ENCODE measurements at regions not wholly inside any gene's neighbourhood (a gene's known extent, or its start where the extent isn't known, plus 50 kb on each side); places are given as distances from the start of the nearest gene placed in this dataset.

DNA sequence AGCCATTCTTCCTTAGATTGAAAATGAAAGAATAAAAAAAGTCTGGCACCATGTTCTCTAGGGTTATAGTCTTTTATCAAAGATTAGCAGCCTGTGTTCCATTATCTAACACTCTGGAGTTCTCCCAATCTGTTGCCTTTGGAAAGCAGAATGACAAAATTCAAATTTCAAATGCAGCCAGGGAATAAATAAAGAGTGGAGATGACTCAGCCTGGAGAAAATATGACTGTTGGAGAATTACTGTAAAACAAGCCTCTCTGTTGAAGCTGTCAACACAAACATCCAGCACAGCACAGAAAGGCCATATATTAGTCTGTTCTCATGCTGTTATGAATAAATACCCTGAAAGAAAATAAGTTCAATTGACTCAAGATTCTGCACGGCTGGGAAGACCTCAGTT, 650.5 kb upstream of the SLC10A2 start:
- FAIRE-seq = no peak

GRCh38 chr13:103715335-103715734, 649.1 kb upstream of the SLC10A2 start:
- DNase-seq (ENCODE audit: insufficient read length, low spot score) = no peak
- TF ChIP-seq SPI1 (IDR thresholded peaks at IDR 0.05; ENCODE audit: low read depth, low read length) (no peak), PAX5 (IDR thresholded peaks at IDR 0.05; ENCODE audit: insufficient read depth, low read length, severe bottlenecking) (no peak), POLR2AphosphoS5 (IDR thresholded peaks at IDR 0.05; ENCODE audit: low read depth, low read length) (no peak), TAF1 (IDR thresholded peaks at IDR 0.05; ENCODE audit: low read depth, low read length) (no peak), POLR2A (IDR thresholded peaks at IDR 0.05; ENCODE audit: low read depth, low read length) (no peak), POU2F2 (IDR thresholded peaks at IDR 0.05; ENCODE audit: low read depth, low read length) (no peak)
- FAIRE-seq = no peak

More for the DNA sequence above, 650.5 kb upstream of the SLC10A2 start:
- TF ChIP-seq PAX5 (IDR thresholded peaks at IDR 0.05; ENCODE audit: insufficient read depth, low read length, severe bottlenecking) (no peak), SPI1 (IDR thresholded peaks at IDR 0.05; ENCODE audit: low read depth, low read length) (no peak), TAF1 (IDR thresholded peaks at IDR 0.05; ENCODE audit: low read depth, low read length) (no peak), POLR2A (IDR thresholded peaks at IDR 0.05; ENCODE audit: low read depth, low read length) (no peak), POLR2AphosphoS5 (IDR thresholded peaks at IDR 0.05; ENCODE audit: low read depth, low read length) (no peak), POU2F2 (IDR thresholded peaks at IDR 0.05; ENCODE audit: low read depth, low read length) (no peak)
- DNase-seq (ENCODE audit: insufficient read length, low spot score) = no peak

DNA sequence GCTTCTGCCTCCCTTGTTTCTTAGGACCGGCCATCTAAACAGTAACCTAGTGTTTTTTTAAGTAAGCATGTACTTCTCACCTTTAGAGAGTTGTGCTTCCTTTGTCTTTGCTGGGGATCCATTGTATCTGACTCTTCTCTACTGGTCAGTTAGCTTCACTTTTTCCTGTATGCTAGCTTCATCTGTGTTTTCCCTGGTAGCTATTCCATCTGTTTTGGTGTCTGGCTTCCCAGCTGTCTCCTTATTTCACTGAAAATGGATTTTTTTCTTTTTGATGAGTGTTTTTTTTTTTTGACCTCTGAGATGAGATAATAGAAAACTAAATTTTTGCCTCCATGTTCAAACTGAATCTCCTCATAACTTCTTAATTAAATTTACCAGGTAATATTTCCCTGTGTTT, 637.0 kb upstream of the SLC10A2 start:
- TF ChIP-seq POLR2AphosphoS5 (IDR thresholded peaks at IDR 0.05; ENCODE audit: low read depth, low read length) (no peak), POU2F2 (IDR thresholded peaks at IDR 0.05; ENCODE audit: low read depth, low read length) (no peak), SPI1 (IDR thresholded peaks at IDR 0.05; ENCODE audit: low read depth, low read length) (no peak), TAF1 (IDR thresholded peaks at IDR 0.05; ENCODE audit: low read depth, low read length) (no peak), PAX5 (IDR thresholded peaks at IDR 0.05; ENCODE audit: insufficient read depth, low read length, severe bottlenecking) (no peak), POLR2A (IDR thresholded peaks at IDR 0.05; ENCODE audit: low read depth, low read length) (no peak)
- no peak for FAIRE-seq
- DNase-seq (ENCODE audit: insufficient read length, low spot score) = no peak

GRCh38 chr13:103698000-103698399, 631.8 kb upstream of the SLC10A2 start:
- no peak for TF ChIP-seq POLR2AphosphoS5 (IDR thresholded peaks at IDR 0.05; ENCODE audit: low read depth, low read length)
- no peak for TF ChIP-seq POLR2A (IDR thresholded peaks at IDR 0.05; ENCODE audit: low read depth, low read length)
- no peak for TF ChIP-seq PAX5 (IDR thresholded peaks at IDR 0.05; ENCODE audit: insufficient read depth, low read length, severe bottlenecking)
- no peak for TF ChIP-seq TAF1 (IDR thresholded peaks at IDR 0.05; ENCODE audit: low read depth, low read length)
- TF ChIP-seq POU2F2 (IDR thresholded peaks at IDR 0.05; ENCODE audit: low read depth, low read length) = no peak
- no peak for TF ChIP-seq SPI1 (IDR thresholded peaks at IDR 0.05; ENCODE audit: low read depth, low read length)
- FAIRE-seq (no peak), DNase-seq (ENCODE audit: insufficient read length, low spot score) (no peak)

- FAIRE-seq = no peak
Observed at GRCh38 chr13:103695320-103695719, 629.1 kb upstream of the SLC10A2 start.

DNA sequence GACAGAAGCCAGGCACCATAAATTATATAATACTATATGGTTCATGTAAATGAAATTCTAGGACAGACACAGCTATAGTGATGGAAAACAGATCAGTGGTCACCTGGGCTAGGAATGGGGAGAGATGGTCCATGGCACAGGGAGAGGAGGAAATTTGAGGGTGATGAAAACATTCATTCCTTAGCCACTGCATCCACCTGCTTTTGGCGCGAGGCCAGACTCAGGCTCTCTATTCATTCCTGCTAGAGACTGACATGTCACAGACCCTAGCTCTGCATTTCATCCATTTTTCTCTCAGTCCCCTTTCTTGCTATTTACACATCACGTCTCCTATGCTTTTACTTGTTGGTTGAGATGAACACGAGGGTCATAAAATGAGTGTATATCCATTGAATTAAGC, 628.3 kb upstream of the SLC10A2 start:
- FAIRE-seq (no peak), DNase-seq (ENCODE audit: insufficient read length, low spot score) (no peak)
- TF ChIP-seq POLR2AphosphoS5 (IDR thresholded peaks at IDR 0.05; ENCODE audit: low read depth, low read length) = no peak
- no peak for TF ChIP-seq PAX5 (IDR thresholded peaks at IDR 0.05; ENCODE audit: insufficient read depth, low read length, severe bottlenecking)
- no peak for TF ChIP-seq TAF1 (IDR thresholded peaks at IDR 0.05; ENCODE audit: low read depth, low read length)
- TF ChIP-seq SPI1 (IDR thresholded peaks at IDR 0.05; ENCODE audit: low read depth, low read length) = no peak
- TF ChIP-seq POU2F2 (IDR thresholded peaks at IDR 0.05; ENCODE audit: low read depth, low read length) = no peak

More at GRCh38 chr13:103695320-103695719, 629.1 kb upstream of the SLC10A2 start:
- TF ChIP-seq SPI1 (IDR thresholded peaks at IDR 0.05; ENCODE audit: low read depth, low read length) (no peak), POU2F2 (IDR thresholded peaks at IDR 0.05; ENCODE audit: low read depth, low read length) (no peak), TAF1 (IDR thresholded peaks at IDR 0.05; ENCODE audit: low read depth, low read length) (no peak), POLR2A (IDR thresholded peaks at IDR 0.05; ENCODE audit: low read depth, low read length) (no peak), PAX5 (IDR thresholded peaks at IDR 0.05; ENCODE audit: insufficient read depth, low read length, severe bottlenecking) (no peak)
- no peak for DNase-seq (ENCODE audit: insufficient read length, low spot score)

DNA sequence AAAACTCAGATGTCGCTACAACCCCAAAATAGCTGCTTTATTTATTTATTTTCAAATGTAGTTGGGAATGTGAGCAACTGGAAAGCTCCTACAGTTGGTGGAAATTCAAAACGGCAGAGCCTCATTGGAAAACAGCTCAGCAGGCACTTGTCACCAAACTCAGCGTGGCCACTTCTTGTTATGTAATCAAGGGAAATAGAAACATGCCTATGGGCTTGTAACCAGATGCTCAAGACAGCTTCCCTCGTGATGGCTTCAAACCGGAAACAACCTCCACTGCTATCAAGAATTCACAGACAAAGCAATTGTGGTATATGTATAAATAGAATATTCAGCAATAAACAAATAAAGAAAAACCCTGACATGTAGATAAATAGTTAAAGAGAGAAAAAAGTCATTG, 627.8 kb upstream of the SLC10A2 start:
- TF ChIP-seq PAX5 (IDR thresholded peaks at IDR 0.05; ENCODE audit: insufficient read depth, low read length, severe bottlenecking) (no peak), TAF1 (IDR thresholded peaks at IDR 0.05; ENCODE audit: low read depth, low read length) (no peak), POLR2A (IDR thresholded peaks at IDR 0.05; ENCODE audit: low read depth, low read length) (no peak), POLR2AphosphoS5 (IDR thresholded peaks at IDR 0.05; ENCODE audit: low read depth, low read length) (no peak), POU2F2 (IDR thresholded peaks at IDR 0.05; ENCODE audit: low read depth, low read length) (no peak), SPI1 (IDR thresholded peaks at IDR 0.05; ENCODE audit: low read depth, low read length) (no peak)
- no peak for DNase-seq (ENCODE audit: insufficient read length, low spot score)
- FAIRE-seq = no peak

GRCh38 chr13:103692442-103692841, 626.2 kb upstream of the SLC10A2 start:
- FAIRE-seq (no peak), DNase-seq (ENCODE audit: insufficient read length, low spot score) (no peak)
- no peak for TF ChIP-seq TAF1 (IDR thresholded peaks at IDR 0.05; ENCODE audit: low read depth, low read length)
- TF ChIP-seq PAX5 (IDR thresholded peaks at IDR 0.05; ENCODE audit: insufficient read depth, low read length, severe bottlenecking) = no peak
- TF ChIP-seq POLR2AphosphoS5 (IDR thresholded peaks at IDR 0.05; ENCODE audit: low read depth, low read length) = no peak
- no peak for TF ChIP-seq POU2F2 (IDR thresholded peaks at IDR 0.05; ENCODE audit: low read depth, low read length)
- TF ChIP-seq SPI1 (IDR thresholded peaks at IDR 0.05; ENCODE audit: low read depth, low read length) = no peak
- TF ChIP-seq POLR2A (IDR thresholded peaks at IDR 0.05; ENCODE audit: low read depth, low read length) = no peak

GRCh38 chr13:103676329-103676728, 610.1 kb upstream of the SLC10A2 start:
- FAIRE-seq (no peak), DNase-seq (ENCODE audit: insufficient read length, low spot score) (no peak)
- no peak for TF ChIP-seq POLR2AphosphoS5 (IDR thresholded peaks at IDR 0.05; ENCODE audit: low read depth, low read length)
- TF ChIP-seq PAX5 (IDR thresholded peaks at IDR 0.05; ENCODE audit: insufficient read depth, low read length, severe bottlenecking) = no peak
- TF ChIP-seq POLR2A (IDR thresholded peaks at IDR 0.05; ENCODE audit: low read depth, low read length) = no peak
- no peak for TF ChIP-seq POU2F2 (IDR thresholded peaks at IDR 0.05; ENCODE audit: low read depth, low read length)
- no peak for TF ChIP-seq SPI1 (IDR thresholded peaks at IDR 0.05; ENCODE audit: low read depth, low read length)

DNA sequence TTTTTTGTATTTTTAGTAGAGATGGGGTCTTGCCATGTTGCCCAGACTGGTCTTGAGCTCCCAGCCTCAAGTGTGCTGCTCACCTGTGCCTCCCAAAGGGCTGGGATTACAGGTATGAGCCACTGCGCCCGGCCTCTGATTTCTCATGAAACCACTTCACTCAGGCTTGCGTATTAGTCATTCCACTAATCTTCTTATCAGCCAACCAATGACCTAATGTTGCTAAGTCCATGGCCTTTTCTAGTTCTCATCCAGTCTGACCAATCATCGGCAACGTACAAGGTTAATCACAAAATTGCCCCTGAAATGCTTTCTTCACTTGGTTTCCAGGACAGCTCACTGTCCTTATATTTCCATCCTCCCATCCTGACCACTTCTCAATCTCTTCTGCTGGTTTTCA, 605.3 kb upstream of the SLC10A2 start:
- TF ChIP-seq POLR2AphosphoS5 (IDR thresholded peaks at IDR 0.05; ENCODE audit: low read depth, low read length) (no peak), TAF1 (IDR thresholded peaks at IDR 0.05; ENCODE audit: low read depth, low read length) (no peak), POU2F2 (IDR thresholded peaks at IDR 0.05; ENCODE audit: low read depth, low read length) (no peak), PAX5 (IDR thresholded peaks at IDR 0.05; ENCODE audit: insufficient read depth, low read length, severe bottlenecking) (no peak), SPI1 (IDR thresholded peaks at IDR 0.05; ENCODE audit: low read depth, low read length) (no peak), POLR2A (IDR thresholded peaks at IDR 0.05; ENCODE audit: low read depth, low read length) (no peak)
- FAIRE-seq (no peak), DNase-seq (ENCODE audit: insufficient read length, low spot score) (no peak)

All from GM12891 (cell line).